WI38 (cell line): ENCODE measurements at regions not wholly inside any gene's neighbourhood (a gene's known extent, or its start where the extent isn't known, plus 50 kb on each side); places are given as distances from the start of the nearest gene placed in this dataset.
"Not testable (repeated sequence)": the region's sequence is repeated elsewhere in the genome, so short reads cannot be mapped to it uniquely, and the experiment has no call there.

Experiments used
- H3K4me3 ChIP-seq: 2 replicates; pipeline ENCODE4 v1.5.1; 2011; ENCODE audit warnings: low read depth, mild to moderate bottlenecking, control low read depth, low read length
- CTCF ChIP-seq: IDR thresholded peaks from 2 replicates; pipeline ENCODE4 v1.5.1; 2012; ENCODE audit warnings: low read depth, mild to moderate bottlenecking, control low read depth, low read length

DNA sequence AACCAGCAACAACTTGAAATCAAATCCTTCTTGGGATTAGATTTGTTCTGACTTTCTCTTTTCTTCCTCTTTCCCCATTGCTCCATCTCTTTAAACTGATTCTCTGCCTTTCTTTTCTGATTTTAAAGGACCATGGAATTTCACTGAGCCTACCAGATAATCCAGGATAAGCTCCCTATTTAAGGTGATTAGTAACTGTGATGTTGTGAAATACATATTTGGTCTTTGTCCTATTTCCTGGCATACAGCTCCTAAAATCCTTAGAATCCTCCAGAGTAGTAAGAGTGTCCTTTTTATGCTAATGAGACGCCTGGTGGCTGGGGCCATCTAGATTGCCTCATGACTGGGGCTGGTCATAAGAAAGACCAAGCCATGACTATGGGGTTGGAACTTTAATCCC, 236.9 kb downstream of the USP25 start:
- TF ChIP-seq CTCF, result no peak

DNA sequence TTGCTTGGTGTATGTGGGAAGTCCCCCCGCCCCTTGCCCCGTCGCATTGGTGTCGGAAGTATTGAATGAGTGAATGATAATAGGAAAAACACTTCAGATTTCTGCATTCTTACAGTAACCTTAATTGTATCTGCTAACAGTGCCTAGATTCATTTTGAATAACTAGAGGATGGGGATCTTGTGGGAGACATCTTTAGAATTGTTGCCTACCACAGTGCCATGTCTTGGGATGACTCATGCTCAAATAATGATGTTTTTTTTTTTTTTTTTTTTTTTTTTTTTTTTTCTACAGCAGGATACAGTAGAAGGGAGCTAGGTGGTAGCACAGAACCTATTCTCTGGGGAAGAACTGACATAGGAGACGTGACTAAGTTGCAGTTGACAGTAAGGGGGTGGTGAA, 237.9 kb downstream of the USP25 start:
- TF ChIP-seq CTCF, result no peak
- no peak overlapping the region for H3K4me3 ChIP-seq

More for the DNA sequence above, 236.9 kb downstream of the USP25 start:
- H3K4me3 ChIP-seq, result no peak overlapping the region

GRCh38 chr21:15968776-15969310, 239.1 kb downstream of the USP25 start:
- TF ChIP-seq CTCF, result no peak

DNA sequence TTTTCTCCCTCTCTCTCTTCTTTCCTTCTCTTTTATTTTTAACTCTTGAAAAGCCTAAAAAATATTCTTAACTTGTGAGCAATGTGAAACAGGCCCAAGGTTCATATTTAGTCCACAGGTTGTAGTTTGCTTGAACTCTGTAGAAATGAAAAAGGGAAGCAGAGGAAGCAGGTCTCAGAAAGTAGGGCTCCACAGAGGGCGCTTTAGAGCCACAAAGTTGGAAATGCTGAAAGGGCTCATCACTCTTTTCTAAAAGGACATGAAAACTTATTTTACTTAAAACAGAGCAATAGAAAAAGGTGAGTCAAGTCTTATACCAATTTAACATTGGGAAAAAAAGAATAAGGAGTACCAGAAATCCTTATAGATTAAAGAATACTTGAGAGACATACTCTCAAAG, 247.0 kb downstream of the USP25 start:
- no peak for TF ChIP-seq CTCF
- no peak overlapping the region for H3K4me3 ChIP-seq

More at GRCh38 chr21:15968776-15969310, 239.1 kb downstream of the USP25 start:
- no peak overlapping the region for H3K4me3 ChIP-seq

GRCh38 chr21:15978215-15978738, 248.5 kb downstream of the USP25 start:
- no peak for TF ChIP-seq CTCF

DNA sequence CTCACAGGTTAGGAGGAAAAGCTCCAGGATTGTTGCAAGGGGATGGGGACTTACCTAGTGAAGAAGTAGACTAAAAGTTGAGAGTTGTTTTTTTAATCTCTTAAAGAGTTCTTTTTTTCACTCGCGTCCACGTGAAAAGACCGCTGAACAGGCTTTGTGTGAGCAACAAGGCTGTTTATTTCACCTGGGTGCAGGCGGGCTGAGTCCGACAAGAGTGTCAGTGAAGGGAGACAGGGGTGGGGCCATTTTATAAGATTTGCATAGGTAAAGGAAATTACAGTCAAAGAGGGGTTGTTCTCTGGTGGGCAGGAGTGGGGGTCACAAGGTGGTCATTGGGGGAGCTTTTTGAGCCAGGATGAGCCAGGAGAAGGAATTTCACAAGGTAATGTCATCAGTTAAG, 249.7 kb downstream of the USP25 start:
- not testable (repeated sequence) for H3K4me3 ChIP-seq

More at GRCh38 chr21:15978215-15978738, 248.5 kb downstream of the USP25 start:
- H3K4me3 ChIP-seq, result no peak overlapping the region

- no peak overlapping the region for H3K4me3 ChIP-seq
- no peak for TF ChIP-seq CTCF
Measured at GRCh38 chr21:15986277-15986676, 256.5 kb downstream of the USP25 start.

DNA sequence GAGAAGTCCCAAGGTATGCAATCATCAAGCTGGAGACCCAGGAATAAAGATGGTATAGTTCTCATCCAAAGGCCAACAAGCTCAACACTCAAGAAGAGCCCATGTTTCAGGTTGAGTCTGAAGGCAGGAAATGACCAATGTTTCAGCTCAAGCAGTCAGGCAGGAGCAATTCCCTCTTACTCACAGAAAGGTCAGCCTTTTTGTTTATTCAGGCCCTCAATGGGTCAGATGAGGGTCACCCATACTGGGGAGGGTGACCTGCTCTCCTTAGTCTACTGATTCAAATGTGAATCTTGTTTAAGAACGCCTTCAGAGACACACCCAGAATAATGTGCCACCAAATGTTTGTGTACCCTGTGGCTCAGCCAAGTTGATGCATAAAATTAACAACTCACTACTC, 262.4 kb downstream of the USP25 start:
- H3K4me3 ChIP-seq, result no peak overlapping the region
- TF ChIP-seq CTCF, result no peak
